ENCODE measurements at regions not wholly inside any gene's neighbourhood (a gene's known extent, or its start where the extent isn't known, plus 50 kb on each side); places are given as distances from the start of the nearest gene placed in this dataset.

- POLR2A ChIA-PET = no interaction called here
- Mint-ChIP-seq H3K36me3 (ENCODE audit: insufficient read depth, unreplicated experiment) (no peaks in the 10 kb centered on the region), H3K4me1 (ENCODE audit: low read depth, unreplicated experiment) (no peaks in the 10 kb centered on the region), H3K4me3 (ENCODE audit: unreplicated experiment) (no peak overlapping the region), H3K27ac (ENCODE audit: unreplicated experiment) (no peak overlapping the region), H3K27me3 (ENCODE audit: insufficient read depth, unreplicated experiment) (no peaks in the 10 kb centered on the region), H3K9me3 (ENCODE audit: unreplicated experiment) (no peaks in the 10 kb centered on the region)
- H3K9me3 ChIP-seq = no peaks in the 10 kb centered on the region
- H3K4me1 ChIP-seq = no peaks in the 10 kb centered on the region
- H3K36me3 ChIP-seq (ENCODE audit: control insufficient read depth, insufficient read depth, low read length) = no peaks in the 10 kb centered on the region
- CTCF ChIA-PET = no interaction called here
- DNase-seq = no peak
- H3K27me3 ChIP-seq (replicated peaks; ENCODE audit: control insufficient read depth, insufficient read depth, low read length) = no peaks in the 10 kb centered on the region
- no peak overlapping the region for H3K4me3 ChIP-seq (ENCODE audit: low read depth, low read length)
- BruUV-seq (replicated peaks) = no TSS peak
- intact Hi-C loops (cut with micrococcal nuclease; ENCODE audit: unreplicated experiment) = no loop called here
- TF ChIP-seq, protein P1, sequence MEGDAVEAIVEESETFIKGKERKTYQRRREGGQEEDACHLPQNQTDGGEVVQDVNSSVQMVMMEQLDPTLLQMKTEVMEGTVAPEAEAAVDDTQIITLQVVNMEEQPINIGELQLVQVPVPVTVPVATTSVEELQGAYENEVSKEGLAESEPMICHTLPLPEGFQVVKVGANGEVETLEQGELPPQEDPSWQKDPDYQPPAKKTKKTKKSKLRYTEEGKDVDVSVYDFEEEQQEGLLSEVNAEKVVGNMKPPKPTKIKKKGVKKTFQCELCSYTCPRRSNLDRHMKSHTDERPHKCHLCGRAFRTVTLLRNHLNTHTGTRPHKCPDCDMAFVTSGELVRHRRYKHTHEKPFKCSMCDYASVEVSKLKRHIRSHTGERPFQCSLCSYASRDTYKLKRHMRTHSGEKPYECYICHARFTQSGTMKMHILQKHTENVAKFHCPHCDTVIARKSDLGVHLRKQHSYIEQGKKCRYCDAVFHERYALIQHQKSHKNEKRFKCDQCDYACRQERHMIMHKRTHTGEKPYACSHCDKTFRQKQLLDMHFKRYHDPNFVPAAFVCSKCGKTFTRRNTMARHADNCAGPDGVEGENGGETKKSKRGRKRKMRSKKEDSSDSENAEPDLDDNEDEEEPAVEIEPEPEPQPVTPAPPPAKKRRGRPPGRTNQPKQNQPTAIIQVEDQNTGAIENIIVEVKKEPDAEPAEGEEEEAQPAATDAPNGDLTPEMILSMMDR (IDR thresholded peaks at IDR 0.05; ENCODE audit: insufficient read depth in 1 of 2, low read depth in 1 of 2, low read length in 1 of 2, severe bottlenecking in 1 of 2, unreplicated experiment in 1 of 2) = no peak
Observed at GRCh38 chr7:136251826-136252225, 274.7 kb upstream of the MTPN start.

- no TSS peak for BruUV-seq (replicated peaks)
- intact Hi-C loops (cut with micrococcal nuclease; ENCODE audit: unreplicated experiment) = no loop called here
- ChIA-PET CTCF (no interaction called here), POLR2A (interaction anchor here (0.7 kb wide), 1 partner anchor 1585 kb away, joined by 6 read pairs; no protein-coding TSS in a partner anchor)
- H3K27me3 Mint-ChIP-seq (ENCODE audit: insufficient read depth, unreplicated experiment) = no peaks in the 10 kb centered on the region
- no peak overlapping the region for H3K27ac Mint-ChIP-seq (ENCODE audit: unreplicated experiment)
- no peaks in the 10 kb centered on the region for H3K27me3 ChIP-seq (replicated peaks; ENCODE audit: control insufficient read depth, insufficient read depth, low read length)
- H3K36me3 ChIP-seq (ENCODE audit: control insufficient read depth, insufficient read depth, low read length) = no peaks in the 10 kb centered on the region
- no peaks in the 10 kb centered on the region for H3K9me3 Mint-ChIP-seq (ENCODE audit: unreplicated experiment)
- H3K4me1 Mint-ChIP-seq (ENCODE audit: low read depth, unreplicated experiment) = no peaks in the 10 kb centered on the region
- no peak overlapping the region for H3K4me3 ChIP-seq (ENCODE audit: low read depth, low read length)
- no peaks in the 10 kb centered on the region for H3K4me1 ChIP-seq
- H3K36me3 Mint-ChIP-seq (ENCODE audit: insufficient read depth, unreplicated experiment) = no peaks in the 10 kb centered on the region
- no peak overlapping the region for H3K4me3 Mint-ChIP-seq (ENCODE audit: unreplicated experiment)
- H3K9me3 ChIP-seq = no peaks in the 10 kb centered on the region
- TF ChIP-seq, protein P1 (IDR thresholded peaks at IDR 0.05; ENCODE audit: insufficient read depth in 1 of 2, low read depth in 1 of 2, low read length in 1 of 2, severe bottlenecking in 1 of 2, unreplicated experiment in 1 of 2) = no peak
- no peak for DNase-seq
Observed at GRCh38 chr7:136247211-136247610, 270.1 kb upstream of the MTPN start.

- no peaks in the 10 kb centered on the region for H3K9me3 ChIP-seq
- POLR2A ChIA-PET = no interaction called here
- H3K36me3 Mint-ChIP-seq (ENCODE audit: insufficient read depth, unreplicated experiment) = no peaks in the 10 kb centered on the region
- BruUV-seq (replicated peaks) = no TSS peak
- no peak overlapping the region for H3K4me3 Mint-ChIP-seq (ENCODE audit: unreplicated experiment)
- CTCF ChIA-PET = no interaction called here
- H3K9me3 Mint-ChIP-seq (ENCODE audit: unreplicated experiment) = no peaks in the 10 kb centered on the region
- H3K27me3 ChIP-seq (replicated peaks; ENCODE audit: control insufficient read depth, insufficient read depth, low read length) = no peaks in the 10 kb centered on the region
- no peaks in the 10 kb centered on the region for H3K4me1 Mint-ChIP-seq (ENCODE audit: low read depth, unreplicated experiment)
- H3K4me3 ChIP-seq (ENCODE audit: low read depth, low read length) = no peak overlapping the region
- no peak for DNase-seq
- TF ChIP-seq, protein P1 (IDR thresholded peaks at IDR 0.05; ENCODE audit: insufficient read depth in 1 of 2, low read depth in 1 of 2, low read length in 1 of 2, severe bottlenecking in 1 of 2, unreplicated experiment in 1 of 2) = no peak
- no peaks in the 10 kb centered on the region for H3K36me3 ChIP-seq (ENCODE audit: control insufficient read depth, insufficient read depth, low read length)
- no peaks in the 10 kb centered on the region for H3K4me1 ChIP-seq
- H3K27ac Mint-ChIP-seq (ENCODE audit: unreplicated experiment) = no peak overlapping the region
- H3K27me3 Mint-ChIP-seq (ENCODE audit: insufficient read depth, unreplicated experiment) = no peaks in the 10 kb centered on the region
- intact Hi-C loops (cut with micrococcal nuclease; ENCODE audit: unreplicated experiment) = no loop called here
Observed at GRCh38 chr7:136245327-136246004, 268.3 kb upstream of the MTPN start.
